Mononuclear cell (primary cell): ENCODE measurements at regions not wholly inside any gene's neighbourhood (a gene's known extent, or its start where the extent isn't known, plus 50 kb on each side); places are given as distances from the start of the nearest gene placed in this dataset.

Experiments used
- H3K27me3 ChIP-seq: 2 replicates; pipeline ENCODE4 v1.6.0; 2011; ENCODE audit warnings: low read length, control low read depth; ENCODE audit not compliant: insufficient read depth
- H3K4me1 ChIP-seq: 2 replicates; pipeline ENCODE4 v1.5.1; 2011; ENCODE audit warnings: mild to moderate bottlenecking, low read length, control low read depth; ENCODE audit not compliant: insufficient read depth
- H3K4me3 ChIP-seq: 2 replicates; pipeline ENCODE4 v1.5.1; 2011; ENCODE audit warnings: mild to moderate bottlenecking, low read length, moderate library complexity
- H3K9me3 ChIP-seq: 2 replicates; pipeline ENCODE4 v1.5.1; 2011; ENCODE audit warnings: low read depth, mild to moderate bottlenecking, control low read depth, low read length

- Histone ChIP-seq H3K4me3 (no peak overlapping the region), H3K4me1 (no peaks in the 10 kb centered on the region), H3K27me3 (no peaks in the 10 kb centered on the region), H3K9me3 (no peaks in the 10 kb centered on the region)
Measured at GRCh38 chr9:81395676-81396054, 293.7 kb downstream of the TLE1 start.

DNA sequence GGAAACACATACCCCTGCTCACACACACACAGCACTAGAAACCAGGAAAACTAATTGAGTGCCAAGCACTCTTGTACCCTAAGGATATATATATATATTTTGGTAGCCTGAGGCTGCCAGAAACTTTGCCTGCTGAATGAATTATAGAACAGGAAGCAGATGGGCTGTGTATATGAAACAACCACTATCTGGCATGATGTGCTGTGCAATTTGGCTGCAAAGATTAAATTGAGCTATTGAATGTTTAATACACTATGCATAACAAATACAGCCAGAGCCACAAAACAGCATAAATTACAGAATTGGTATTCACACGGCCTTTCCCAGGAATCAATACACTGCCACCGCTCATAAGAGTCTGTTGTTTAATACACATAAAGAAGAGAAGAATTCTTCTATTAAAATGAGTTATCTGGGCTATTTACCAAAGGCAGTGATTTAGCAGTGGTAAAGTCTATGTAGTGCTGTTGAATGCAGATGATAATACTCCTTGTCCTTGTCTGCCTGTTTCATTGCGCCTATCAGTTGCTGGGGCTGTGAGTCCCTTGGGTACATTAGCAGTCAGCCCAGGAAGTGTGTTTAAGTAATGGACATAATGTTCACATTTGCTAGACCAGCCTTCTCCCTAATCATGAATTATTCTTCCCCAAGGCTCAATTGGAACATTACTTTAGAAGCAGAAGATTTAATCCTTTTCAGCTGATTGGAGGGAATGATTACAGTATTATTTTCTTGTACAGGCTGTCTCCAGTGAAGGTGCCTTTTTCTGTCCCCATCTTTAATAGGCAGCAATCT is 294.3 kb downstream of the TLE1 start:
- H3K4me3 ChIP-seq: no peak overlapping the region
- no peaks in the 10 kb centered on the region for H3K27me3 ChIP-seq
- no peaks in the 10 kb centered on the region for H3K9me3 ChIP-seq
- no peaks in the 10 kb centered on the region for H3K4me1 ChIP-seq

DNA sequence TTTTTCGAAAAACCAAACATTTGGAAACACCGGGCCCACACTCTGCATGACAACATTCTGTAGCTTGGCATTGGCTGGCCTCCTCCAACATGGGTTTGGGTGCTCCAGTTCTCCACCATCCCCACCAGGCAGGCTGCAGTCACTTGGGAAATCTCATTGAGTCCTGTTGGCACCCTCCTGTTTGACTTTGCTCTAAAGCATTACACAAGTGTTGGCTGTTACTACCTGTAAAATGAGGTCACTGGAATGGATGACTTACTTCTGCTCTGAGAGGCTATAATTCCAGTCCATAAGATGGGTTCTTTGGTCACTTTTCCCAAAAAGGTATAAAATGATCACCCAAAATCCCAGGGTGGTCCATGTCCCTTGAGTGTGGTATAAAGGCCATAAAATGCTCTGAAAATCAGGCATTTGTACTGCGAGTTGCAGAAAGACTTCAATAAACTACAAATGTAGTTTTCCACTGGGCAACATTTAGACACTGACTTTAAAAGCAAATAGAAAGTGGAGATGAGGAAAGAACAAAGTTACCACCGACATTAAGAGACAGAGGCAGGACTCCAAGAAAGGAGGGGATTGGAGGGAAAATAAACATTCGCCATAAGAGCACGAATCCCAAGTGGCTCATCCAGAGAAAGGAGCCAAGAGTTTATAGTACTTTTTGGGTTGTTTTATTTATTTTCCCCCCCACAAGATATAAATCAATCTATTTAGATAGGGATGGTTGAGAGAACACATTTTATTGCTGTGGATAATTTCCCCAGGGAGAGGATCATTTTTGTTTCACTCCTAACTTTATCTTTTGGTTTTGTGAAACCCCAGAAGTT is 295.1 kb downstream of the TLE1 start:
- no peaks in the 10 kb centered on the region for H3K27me3 ChIP-seq
- H3K4me3 ChIP-seq: no peak overlapping the region
- no peaks in the 10 kb centered on the region for H3K4me1 ChIP-seq
- no peaks in the 10 kb centered on the region for H3K9me3 ChIP-seq

- no peak overlapping the region for H3K4me3 ChIP-seq
- no peaks in the 10 kb centered on the region for H3K9me3 ChIP-seq
- H3K4me1 ChIP-seq: no peaks in the 10 kb centered on the region
- H3K27me3 ChIP-seq: no peaks in the 10 kb centered on the region
Measured at GRCh38 chr9:81391457-81391825, 297.9 kb downstream of the TLE1 start.

GRCh38 chr9:81390792-81391456 is 298.4 kb downstream of the TLE1 start:
- H3K4me1 ChIP-seq: no peaks in the 10 kb centered on the region
- no peaks in the 10 kb centered on the region for H3K9me3 ChIP-seq
- no peaks in the 10 kb centered on the region for H3K27me3 ChIP-seq
- no peak overlapping the region for H3K4me3 ChIP-seq

DNA sequence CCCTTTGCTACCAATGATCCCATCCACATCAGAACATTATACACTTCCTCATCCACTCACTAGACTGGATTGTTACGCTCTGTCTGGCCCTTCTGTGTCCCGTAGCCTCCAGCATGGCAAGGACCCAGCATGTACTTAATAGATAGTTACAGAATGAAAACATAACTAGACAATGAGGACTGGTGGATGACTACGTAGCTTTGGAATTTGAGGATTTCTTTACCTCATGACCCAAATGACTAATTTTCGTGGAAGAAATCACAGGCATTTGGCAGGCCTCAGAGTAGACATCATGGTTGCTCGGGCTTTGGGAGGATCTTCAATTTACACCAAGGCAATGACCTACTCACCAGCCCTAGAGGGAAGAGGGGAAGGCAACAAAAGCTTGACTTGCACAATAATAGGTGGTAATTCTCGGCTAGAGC is 299.8 kb downstream of the TLE1 start:
- Histone ChIP-seq H3K4me3 (no peak overlapping the region), H3K4me1 (no peaks in the 10 kb centered on the region), H3K9me3 (no peaks in the 10 kb centered on the region), H3K27me3 (no peaks in the 10 kb centered on the region)

DNA sequence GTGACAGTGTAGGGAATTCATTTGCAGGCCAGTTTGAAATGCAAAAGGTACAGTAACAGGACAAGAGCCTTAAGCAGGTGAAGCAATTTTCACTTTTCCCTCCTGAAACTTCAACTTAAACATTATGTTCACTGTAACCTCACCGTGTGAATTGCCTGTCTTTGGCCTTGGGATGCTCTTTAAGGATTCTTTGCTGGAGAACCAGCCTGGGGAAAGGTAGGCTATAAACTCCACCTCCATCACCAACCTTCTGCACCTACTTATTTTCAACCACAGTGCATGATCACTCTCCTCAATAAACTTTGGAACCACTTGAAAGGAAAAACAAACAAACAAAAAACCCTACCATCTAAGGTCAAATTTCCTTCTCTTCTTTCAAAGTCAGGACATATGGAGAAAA is 300.5 kb downstream of the TLE1 start:
- no peaks in the 10 kb centered on the region for H3K4me1 ChIP-seq

DNA sequence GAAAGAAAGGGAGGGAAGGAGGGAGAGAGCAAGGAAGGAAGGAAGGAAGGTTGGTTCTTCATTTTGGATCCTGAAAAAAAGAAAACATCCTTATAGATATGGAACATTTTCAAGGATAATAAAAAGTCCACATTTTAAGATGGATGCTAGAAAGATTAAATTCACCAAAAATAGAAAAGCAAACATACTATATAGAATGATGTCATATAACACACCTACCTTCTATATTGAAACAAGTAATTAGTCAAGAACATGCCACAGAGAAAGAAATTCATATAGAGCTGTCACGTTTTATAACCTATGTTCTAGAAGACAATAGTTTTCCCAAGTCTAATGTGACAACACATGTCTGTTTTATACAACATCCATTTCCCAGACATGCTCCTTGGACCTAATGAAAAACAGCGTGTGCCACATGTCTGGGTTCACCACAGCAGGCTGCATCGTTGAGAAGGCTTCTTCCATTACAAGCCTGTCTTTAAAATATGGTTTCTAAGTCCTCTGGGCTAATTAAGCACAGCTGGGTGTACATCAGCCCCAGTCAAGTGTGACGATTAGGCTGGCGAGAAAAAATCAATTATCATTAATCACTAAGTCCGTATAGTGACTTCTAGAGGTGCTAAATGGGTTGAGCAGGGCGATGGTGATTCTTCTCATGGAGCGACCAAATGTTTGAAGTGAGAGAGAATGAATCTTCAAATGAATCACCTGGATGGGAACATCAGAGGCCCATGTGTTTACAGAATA is 301.8 kb downstream of the TLE1 start:
- no peak overlapping the region for H3K4me3 ChIP-seq

More for the DNA sequence above, 300.5 kb downstream of the TLE1 start:
- Histone ChIP-seq H3K4me3 (no peak overlapping the region), H3K27me3 (no peaks in the 10 kb centered on the region), H3K9me3 (no peaks in the 10 kb centered on the region)

DNA sequence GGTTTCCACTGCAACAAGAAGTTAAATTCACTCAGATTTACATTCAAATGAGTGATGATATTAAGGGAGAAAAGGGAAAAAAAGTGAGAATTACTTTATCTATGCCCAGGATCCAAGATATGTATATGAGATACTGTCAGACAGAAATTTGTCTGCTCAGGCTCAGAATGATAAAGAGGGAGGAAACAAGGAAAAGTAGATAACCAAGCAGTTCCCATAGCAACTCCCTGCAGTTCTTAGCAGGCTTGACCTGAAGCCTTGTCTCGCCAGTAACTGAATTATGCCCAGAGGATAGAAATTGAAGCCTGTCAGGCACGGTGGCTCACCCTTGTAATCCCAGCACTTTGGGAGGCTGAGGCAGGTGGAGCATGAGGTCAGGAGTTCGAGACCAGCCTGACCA is 304.4 kb downstream of the TLE1 start:
- H3K27me3 ChIP-seq: no peaks in the 10 kb centered on the region
- no peaks in the 10 kb centered on the region for H3K4me1 ChIP-seq
- no peak overlapping the region for H3K4me3 ChIP-seq

More for the DNA sequence above, 301.8 kb downstream of the TLE1 start:
- Histone ChIP-seq H3K9me3 (no peaks in the 10 kb centered on the region), H3K4me1 (no peaks in the 10 kb centered on the region), H3K27me3 (no peaks in the 10 kb centered on the region)

GRCh38 chr9:81382281-81382680 is 307.1 kb downstream of the TLE1 start:
- Histone ChIP-seq H3K9me3 (no peaks in the 10 kb centered on the region), H3K27me3 (no peaks in the 10 kb centered on the region), H3K4me3 (no peak overlapping the region), H3K4me1 (no peaks in the 10 kb centered on the region)

More for the DNA sequence above, 304.4 kb downstream of the TLE1 start:
- H3K9me3 ChIP-seq: no peaks in the 10 kb centered on the region

DNA sequence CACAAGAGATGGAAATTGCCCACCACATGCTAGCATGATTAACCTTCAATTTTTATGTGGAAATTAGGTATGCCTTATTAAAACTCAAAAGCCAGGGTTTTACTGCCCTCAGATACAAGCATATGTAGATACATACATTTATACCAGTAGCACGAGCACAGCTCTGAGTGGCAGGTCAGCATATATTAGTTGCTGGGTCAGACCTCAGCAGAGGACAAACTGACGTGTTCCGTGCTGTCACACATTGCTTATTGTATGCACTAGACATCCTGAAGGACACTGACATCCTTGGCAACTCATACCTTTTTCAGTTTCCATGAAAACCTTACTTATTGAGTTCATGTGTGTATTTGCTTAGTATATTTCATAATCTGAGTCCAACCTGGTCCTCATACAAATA is 307.7 kb downstream of the TLE1 start:
- no peaks in the 10 kb centered on the region for H3K9me3 ChIP-seq
- H3K4me3 ChIP-seq: no peak overlapping the region
- no peaks in the 10 kb centered on the region for H3K4me1 ChIP-seq
- no peaks in the 10 kb centered on the region for H3K27me3 ChIP-seq

- H3K4me3 ChIP-seq: no peak overlapping the region
- no peaks in the 10 kb centered on the region for H3K27me3 ChIP-seq
- H3K4me1 ChIP-seq: no peaks in the 10 kb centered on the region
- H3K9me3 ChIP-seq: no peaks in the 10 kb centered on the region
Measured at GRCh38 chr9:81380504-81381359, 308.6 kb downstream of the TLE1 start.

DNA sequence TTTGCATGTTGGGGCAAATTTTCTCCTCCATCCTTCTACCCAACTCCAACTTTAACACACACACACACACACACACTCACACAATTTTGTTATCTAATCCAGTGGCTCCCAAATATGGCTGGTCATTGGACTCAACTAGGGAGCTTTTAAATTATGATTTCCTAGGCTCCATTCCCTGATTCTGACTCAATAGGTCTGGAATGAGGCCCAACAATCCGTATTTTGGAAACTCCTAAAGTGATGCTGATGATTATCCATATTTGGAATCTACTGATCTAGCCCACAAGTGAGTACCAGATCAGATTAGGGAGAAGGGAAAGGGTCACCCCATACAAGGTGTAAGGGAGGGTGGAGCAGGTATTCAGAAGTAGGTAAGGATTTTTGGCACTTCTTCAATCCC is 309.7 kb downstream of the TLE1 start:
- no peaks in the 10 kb centered on the region for H3K4me1 ChIP-seq
- H3K4me3 ChIP-seq: no peak overlapping the region
- H3K27me3 ChIP-seq: no peaks in the 10 kb centered on the region
- H3K9me3 ChIP-seq: no peaks in the 10 kb centered on the region

DNA sequence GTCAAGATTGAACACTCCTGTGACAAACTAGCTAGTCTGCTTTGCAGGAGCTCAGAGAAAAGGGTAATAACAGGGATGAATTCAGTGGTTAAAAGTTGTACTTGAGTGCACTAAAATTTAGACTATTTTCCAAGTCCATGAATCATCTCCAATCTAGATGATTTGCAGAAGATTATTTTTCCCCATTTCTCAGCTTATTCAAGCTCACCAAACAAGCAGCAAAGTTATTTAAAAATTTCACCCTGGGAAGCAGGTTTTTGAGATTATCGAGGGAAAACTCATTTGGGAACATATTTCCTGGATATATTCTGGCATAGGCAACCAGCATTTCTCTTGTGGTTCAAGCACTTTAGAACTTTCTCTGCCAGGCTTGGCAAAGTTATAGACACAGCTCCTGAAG is 311.4 kb downstream of the TLE1 start:
- no peaks in the 10 kb centered on the region for H3K4me1 ChIP-seq

More for the DNA sequence above, 311.4 kb downstream of the TLE1 start:
- H3K4me3 ChIP-seq: no peak overlapping the region
- no peaks in the 10 kb centered on the region for H3K9me3 ChIP-seq
- H3K27me3 ChIP-seq: no peaks in the 10 kb centered on the region
